Natural killer cell treated with Interleukin-12 subunit alpha and Interleukin-12 subunit beta and Interleukin-15 and Interleukin-18, amount 100 ng/mL, for 72 hours (primary cell): ENCODE measurements at regions not wholly inside any gene's neighbourhood (a gene's known extent, or its start where the extent isn't known, plus 50 kb on each side); places are given as distances from the start of the nearest gene placed in this dataset.

Experiments used
- ATAC-seq, 2 donors: fragments of 150-1000 bp; cut with Tn5 transposase in 1 of 2; sonication (Bioruptor Pico), chemical (Tn5 transposase) in 1 of 2; 2 replicates each; pipeline ENCODE4 v1.10.0; 2021
- DNase-seq: peaks from one replicate; pipeline ENCODE4 v3.0.0; 2022; ENCODE audit warnings: low spot score
- H3K27ac Mint-ChIP-seq, 2 donors: 1 replicate in 1 of 2; 2 replicates in 1 of 2; pipeline ENCODE4 v1.8.0; 2022; ENCODE audit warnings: mixed read lengths in 2 of 2, mild to moderate bottlenecking in 1 of 2, moderate library complexity in 1 of 2
- H3K27me3 Mint-ChIP-seq, 2 donors: 1 replicate in 1 of 2; 2 replicates in 1 of 2; pipeline ENCODE4 v1.8.0; 2022; ENCODE audit warnings: mixed read lengths in 2 of 2
- H3K36me3 Mint-ChIP-seq: one replicate; pipeline ENCODE4 v1.8.0; 2022; ENCODE audit warnings: mixed read lengths
- H3K4me1 Mint-ChIP-seq, 2 donors: 1 replicate in 1 of 2; 2 replicates in 1 of 2; pipeline ENCODE4 v1.8.0; 2022; ENCODE audit warnings: low read depth in 2 of 2, mixed read lengths in 2 of 2, mild to moderate bottlenecking in 1 of 2
- H3K4me3 Mint-ChIP-seq: one replicate; pipeline ENCODE4 v1.8.0; 2022; ENCODE audit warnings: mixed read lengths
- H3K9me3 Mint-ChIP-seq: 2 replicates; pipeline ENCODE4 v1.8.0; 2022; ENCODE audit warnings: mixed read lengths

DNA sequence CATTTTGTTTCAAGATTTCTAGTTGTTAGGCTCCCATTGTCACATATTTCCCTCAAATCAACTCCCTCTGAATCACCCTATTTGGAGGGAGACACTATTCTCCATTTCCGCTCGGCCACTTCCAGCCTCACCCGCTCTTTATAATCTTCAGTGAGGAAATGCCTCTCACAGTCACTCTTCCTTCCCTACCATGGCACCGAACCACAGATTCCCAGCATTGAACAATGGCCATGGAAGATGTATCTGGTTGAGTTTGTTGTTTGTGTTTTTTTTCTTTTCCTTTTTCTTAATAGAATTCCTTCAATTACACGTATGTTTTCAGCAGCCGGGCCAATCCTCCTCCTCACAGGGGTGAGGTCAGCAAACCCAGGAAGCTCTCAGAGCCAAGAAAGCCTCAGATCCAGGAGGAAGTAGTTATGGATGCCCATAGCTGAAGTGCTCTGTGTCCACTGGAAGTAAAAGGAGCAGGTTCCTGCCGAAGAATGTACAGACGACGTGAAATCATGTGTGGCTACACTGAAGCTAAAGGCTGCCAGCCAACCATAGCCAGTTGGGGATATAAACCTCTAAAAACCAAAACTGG, 472.1 kb downstream of the FOXO1 start:
- Mint-ChIP-seq H3K4me1 (peaks cover 7 to 13% of the 10 kb centered on the region in 2 donors), H3K9me3 (no peaks in the 10 kb centered on the region), H3K27ac (no peak overlapping the region), H3K36me3 (no peaks in the 10 kb centered on the region), H3K4me3 (no peak overlapping the region), H3K27me3 (peaks cover 4 to 18% of the 10 kb centered on the region in 2 donors)
- no peak for ATAC-seq
- DNase-seq = no peak

DNA sequence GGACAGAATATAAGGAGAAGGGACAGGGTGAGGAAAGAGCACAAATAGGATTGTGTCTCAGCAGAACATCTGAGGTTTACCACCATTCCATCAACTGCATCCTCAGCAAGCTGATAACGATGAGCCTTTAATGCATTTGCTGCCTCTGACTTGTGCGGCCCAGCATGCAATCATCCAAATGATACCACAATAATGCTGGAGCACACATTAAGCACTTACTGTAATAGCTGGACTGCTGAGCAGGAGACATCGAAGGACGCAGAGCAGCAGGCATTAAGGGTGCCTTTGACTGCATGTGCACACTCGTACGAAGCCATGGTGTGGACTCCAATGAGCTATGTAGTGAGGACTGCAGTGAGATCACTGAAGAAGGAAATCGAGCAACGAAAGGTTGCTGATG, 469.4 kb downstream of the FOXO1 start:
- Mint-ChIP-seq H3K36me3 (no peaks in the 10 kb centered on the region), H3K27me3 (peaks cover 10 to 18% of the 10 kb centered on the region in 2 donors), H3K27ac (no peak overlapping the region), H3K4me1 (no peaks in the 10 kb centered on the region), H3K4me3 (no peak overlapping the region), H3K9me3 (no peaks in the 10 kb centered on the region)
- ATAC-seq = no peak
- no peak for DNase-seq

DNA sequence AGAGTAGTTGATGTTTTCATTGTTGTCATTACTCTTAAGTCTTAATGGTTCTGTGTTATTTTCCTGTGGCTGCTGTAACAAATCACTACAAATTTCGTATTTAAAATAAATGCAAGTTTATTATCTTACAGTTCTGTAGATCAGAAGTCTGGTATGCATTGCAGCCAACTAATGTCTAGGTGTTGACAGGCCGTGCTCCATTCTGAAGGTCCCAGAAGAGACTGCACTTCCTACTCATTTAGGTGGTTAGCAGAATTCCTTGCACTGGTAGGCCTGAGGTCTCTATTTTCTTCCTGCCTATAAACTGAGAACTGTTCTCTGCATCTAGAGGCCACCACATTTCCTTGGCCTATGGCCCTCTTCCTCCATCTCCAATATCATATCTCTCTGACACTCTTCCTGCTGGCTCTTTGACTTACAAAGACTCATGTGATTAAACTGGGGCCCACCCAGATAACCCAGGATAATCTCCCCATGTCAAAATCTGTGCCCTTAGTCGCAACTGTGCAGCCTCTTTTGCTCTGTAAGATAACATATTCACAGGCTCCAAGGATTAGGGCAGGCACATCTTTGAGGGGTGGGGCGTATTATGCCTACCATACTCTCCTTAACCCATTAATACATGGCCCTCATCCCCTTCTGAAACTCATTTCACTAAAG, 468.4 kb downstream of the FOXO1 start:
- ATAC-seq (no peak), DNase-seq (no peak)
- H3K36me3 Mint-ChIP-seq = no peaks in the 10 kb centered on the region
- H3K27ac Mint-ChIP-seq = no peak overlapping the region
- H3K4me1 Mint-ChIP-seq = no peaks in the 10 kb centered on the region
- H3K27me3 Mint-ChIP-seq = peaks cover 10 to 18% of the 10 kb centered on the region in 2 donors
- no peak overlapping the region for H3K4me3 Mint-ChIP-seq
- no peaks in the 10 kb centered on the region for H3K9me3 Mint-ChIP-seq

DNA sequence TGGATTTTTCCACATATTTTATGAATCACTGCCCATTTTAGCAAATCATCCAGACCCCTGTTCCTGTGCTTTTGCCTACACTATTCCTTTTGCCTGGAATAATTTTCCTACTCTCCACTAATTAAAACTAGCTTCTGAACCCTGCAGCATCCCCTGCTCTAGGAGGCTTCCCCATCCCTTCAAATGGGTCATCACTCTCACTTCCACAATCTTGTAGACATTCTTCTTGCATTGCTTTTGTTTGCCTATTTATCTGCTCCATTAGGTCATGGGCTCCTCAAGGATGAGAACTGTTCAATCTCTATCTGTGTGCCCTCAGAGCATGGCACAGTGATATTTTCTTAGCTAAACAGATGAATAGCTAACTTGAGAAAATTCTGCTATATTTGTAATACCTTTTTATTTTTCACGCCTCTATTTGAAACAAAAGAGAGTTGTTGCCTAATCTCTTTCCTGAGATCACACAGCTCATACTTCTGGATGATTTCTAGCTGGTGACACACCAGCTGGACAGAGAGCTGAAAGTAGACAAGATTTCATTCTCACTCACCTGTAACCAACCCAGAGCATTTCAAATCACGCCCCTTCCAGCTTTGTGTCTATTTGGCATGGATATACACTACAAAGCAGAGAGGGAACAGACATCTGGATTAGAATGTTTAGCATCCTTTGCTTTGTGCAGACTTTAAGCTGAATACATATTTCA, 466.0 kb downstream of the FOXO1 start:
- DNase-seq (no peak), ATAC-seq (no peak)
- no peak overlapping the region for H3K4me3 Mint-ChIP-seq
- no peaks in the 10 kb centered on the region for H3K36me3 Mint-ChIP-seq
- H3K27ac Mint-ChIP-seq = no peak overlapping the region
- H3K9me3 Mint-ChIP-seq = no peaks in the 10 kb centered on the region
- peaks cover 3% of the 10 kb centered on the region in 2 donors for H3K4me1 Mint-ChIP-seq
- peaks cover 4 to 7% of the 10 kb centered on the region in 2 donors for H3K27me3 Mint-ChIP-seq

DNA sequence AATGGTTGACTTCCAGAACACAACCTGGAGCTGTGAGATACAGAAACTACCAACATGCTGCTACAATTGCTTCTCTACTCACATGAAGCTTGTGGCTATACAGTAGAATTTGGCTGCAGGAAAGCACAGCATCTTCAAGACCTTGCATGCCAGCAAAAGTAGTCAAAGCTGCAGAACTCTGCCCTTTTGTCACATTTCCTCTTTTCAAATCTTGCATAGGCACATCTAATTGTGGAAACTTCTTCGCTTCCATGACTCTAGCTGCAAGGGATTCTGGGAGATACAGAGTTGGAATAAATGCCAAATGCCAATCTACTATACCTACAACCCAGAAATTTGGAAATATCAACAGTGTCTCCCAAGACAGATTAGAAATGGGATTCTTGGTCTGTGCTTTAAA, 462.2 kb downstream of the FOXO1 start:
- peaks cover 0 to 7% of the 10 kb centered on the region in 2 donors for H3K27me3 Mint-ChIP-seq
- DNase-seq (no peak), ATAC-seq (no peak)
- no peak overlapping the region for H3K4me3 Mint-ChIP-seq
- peaks cover 19 to 22% of the 10 kb centered on the region in 2 donors for H3K4me1 Mint-ChIP-seq
- H3K36me3 Mint-ChIP-seq = no peaks in the 10 kb centered on the region
- no peaks in the 10 kb centered on the region for H3K9me3 Mint-ChIP-seq
- no peak overlapping the region for H3K27ac Mint-ChIP-seq

DNA sequence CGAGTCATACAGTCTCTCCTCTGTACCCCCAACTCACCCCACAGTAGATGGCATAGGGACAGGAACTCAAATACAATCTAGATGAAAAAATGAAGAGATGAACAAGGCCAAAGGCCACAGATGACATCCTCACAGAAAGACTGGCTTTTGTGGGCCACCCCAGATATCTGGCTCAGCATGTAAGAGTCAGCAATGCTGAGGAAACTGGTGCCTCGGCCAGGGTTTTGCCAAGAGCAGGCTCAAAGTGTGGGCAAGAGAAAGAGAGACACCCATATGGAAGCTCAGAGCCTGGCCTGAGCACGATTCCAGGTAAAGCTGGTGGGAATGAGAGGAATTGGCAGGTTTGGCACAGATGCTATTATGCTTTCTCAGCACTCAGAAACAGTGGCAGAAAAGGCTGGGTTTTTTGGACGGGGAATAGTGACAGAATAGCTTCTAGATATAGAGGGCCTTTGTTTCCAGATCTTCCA, 460.6 kb downstream of the FOXO1 start:
- Mint-ChIP-seq H3K27ac (peak overlapping the region; percentile 74 to 90), H3K4me3 (peak overlapping the region; percentile 10), H3K27me3 (no peaks in the 10 kb centered on the region), H3K36me3 (no peaks in the 10 kb centered on the region), H3K9me3 (no peaks in the 10 kb centered on the region), H3K4me1 (peaks cover 19 to 22% of the 10 kb centered on the region in 2 donors)
- ATAC-seq (no peak), DNase-seq (no peak)

DNA sequence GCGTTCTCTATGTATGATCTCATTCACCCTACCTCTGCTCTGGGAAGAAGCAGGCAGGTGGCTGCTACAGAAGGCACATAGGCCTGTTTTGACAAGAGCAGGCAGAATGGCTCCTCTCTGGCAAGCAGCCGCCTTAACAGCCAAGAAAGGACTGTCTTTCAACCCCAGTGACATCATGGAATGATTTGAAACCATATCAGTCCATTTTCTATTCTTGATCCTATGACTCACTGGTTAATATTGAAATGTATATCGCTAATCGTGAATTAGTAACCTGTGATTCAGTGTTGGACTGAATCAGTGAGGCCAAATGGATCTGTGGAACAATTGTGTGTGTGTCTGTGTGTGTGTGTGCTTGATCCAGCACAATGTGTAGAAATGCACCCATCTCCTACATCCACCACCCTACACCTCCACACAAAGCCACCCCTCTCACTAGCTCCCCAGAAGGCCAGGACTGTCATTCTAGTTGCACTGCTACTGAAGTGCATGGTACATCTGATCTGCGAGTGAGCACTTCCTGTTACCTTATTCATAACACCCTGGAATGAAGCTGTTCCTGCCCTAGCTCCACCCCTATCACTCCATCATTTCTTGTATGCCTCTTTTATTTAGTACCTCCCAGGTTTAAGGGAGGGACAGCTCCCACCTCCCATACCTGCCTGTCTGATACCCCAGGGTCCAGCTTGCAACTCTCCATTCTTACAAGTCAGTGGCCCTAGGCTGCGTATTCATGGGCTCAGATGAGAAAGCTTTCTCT, 460.0 kb downstream of the FOXO1 start:
- Mint-ChIP-seq H3K4me1 (peaks cover 19 to 22% of the 10 kb centered on the region in 2 donors), H3K9me3 (no peaks in the 10 kb centered on the region), H3K27me3 (no peaks in the 10 kb centered on the region), H3K4me3 (peak overlapping the region; percentile 64), H3K27ac (peak overlapping the region; percentile 74 to 90), H3K36me3 (no peaks in the 10 kb centered on the region)
- DNase-seq (no peak), ATAC-seq (peak; percentile 66 to 73)

DNA sequence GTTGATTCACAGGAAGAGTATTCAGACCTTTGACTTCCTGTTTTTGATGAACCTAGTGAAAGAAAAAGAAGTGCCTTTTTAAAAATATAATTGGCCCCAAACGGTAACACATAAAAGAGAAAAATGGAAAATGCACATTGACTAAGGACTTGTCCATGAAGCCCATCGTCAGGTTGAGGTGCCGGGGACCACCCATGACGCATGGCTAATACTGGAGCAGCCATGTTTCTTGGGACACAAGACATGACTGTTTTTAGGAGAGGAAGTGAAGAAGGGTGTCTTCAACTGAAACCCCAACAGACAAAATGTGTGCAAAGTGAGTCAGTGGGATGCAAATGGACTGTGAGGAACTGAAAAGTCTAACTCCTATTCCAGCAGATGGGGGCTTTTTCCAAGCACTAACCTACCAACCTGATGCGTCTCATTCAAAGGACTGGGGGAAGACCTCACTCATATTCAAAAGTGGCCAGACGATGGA, 459.4 kb downstream of the FOXO1 start:
- H3K27me3 Mint-ChIP-seq = no peaks in the 10 kb centered on the region
- H3K9me3 Mint-ChIP-seq = no peaks in the 10 kb centered on the region
- H3K36me3 Mint-ChIP-seq = no peaks in the 10 kb centered on the region
- H3K27ac Mint-ChIP-seq = peak overlapping the region; percentile 74 to 90
- peak overlapping the region; percentile 64 for H3K4me3 Mint-ChIP-seq
- H3K4me1 Mint-ChIP-seq = peaks cover 19 to 22% of the 10 kb centered on the region in 2 donors
- ATAC-seq (no peak), DNase-seq (no peak)

DNA sequence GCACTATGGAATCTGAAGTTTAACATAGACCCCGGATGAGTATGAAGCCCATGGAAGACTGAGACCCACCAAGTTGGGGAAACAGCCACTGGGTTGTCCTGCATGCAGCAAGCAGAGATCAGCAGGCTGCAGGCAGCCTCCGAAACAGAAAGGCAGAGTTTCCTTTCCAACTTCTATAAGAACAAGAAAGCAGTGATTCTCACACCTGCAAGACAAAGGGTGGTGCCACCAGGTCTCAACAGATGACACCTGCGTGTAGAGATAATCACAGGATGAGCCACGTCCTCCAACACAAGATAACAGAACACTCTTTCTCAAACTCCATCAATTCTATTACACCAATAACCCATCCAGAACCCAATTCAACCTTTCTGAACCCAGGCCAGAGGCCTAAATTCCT, 457.9 kb downstream of the FOXO1 start:
- Mint-ChIP-seq H3K4me3 (no peak overlapping the region), H3K9me3 (no peaks in the 10 kb centered on the region), H3K27ac (no peak overlapping the region), H3K4me1 (peaks cover 19 to 22% of the 10 kb centered on the region in 2 donors), H3K27me3 (no peaks in the 10 kb centered on the region), H3K36me3 (no peaks in the 10 kb centered on the region)
- no peak for DNase-seq
- no peak for ATAC-seq

DNA sequence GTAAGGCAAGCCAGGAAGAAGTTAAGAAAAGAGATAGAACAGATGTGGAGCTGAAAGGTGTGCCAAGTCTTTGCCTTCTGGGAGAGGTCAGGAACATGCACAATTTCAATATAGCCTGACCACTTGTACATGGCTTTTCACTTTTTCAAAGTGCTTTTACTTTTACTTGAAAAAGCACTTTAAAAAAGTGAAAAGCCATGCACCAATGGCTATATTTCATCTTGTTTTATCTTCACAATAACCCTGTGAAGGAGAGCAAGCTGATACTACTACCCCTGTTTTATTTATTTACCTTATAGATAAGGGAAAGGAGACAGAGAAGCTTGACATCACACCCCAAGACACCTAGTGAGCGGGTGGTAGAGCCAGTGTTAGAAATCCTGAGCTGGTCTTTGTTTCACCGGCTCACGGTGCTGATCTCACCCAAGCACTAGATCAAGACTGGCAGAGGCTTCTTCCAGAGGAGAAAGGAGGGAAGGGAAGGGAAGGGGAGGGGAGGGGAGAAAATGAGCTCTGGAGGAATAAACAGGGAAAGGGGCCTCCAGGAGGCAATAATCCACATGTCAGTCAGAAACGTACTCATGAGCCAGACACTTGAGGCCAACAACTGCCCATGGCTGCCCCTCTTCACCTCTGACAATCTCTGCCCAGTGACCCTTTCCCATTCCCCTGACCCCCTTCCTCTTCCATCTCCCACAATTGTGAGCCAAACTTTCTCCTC, 455.4 kb downstream of the FOXO1 start:
- H3K4me3 Mint-ChIP-seq = no peak overlapping the region
- no peak overlapping the region for H3K27ac Mint-ChIP-seq
- peaks cover 10 to 13% of the 10 kb centered on the region in 2 donors for H3K4me1 Mint-ChIP-seq
- no peaks in the 10 kb centered on the region for H3K9me3 Mint-ChIP-seq
- no peaks in the 10 kb centered on the region for H3K36me3 Mint-ChIP-seq
- H3K27me3 Mint-ChIP-seq = no peaks in the 10 kb centered on the region
- no peak for DNase-seq
- no peak for ATAC-seq

DNA sequence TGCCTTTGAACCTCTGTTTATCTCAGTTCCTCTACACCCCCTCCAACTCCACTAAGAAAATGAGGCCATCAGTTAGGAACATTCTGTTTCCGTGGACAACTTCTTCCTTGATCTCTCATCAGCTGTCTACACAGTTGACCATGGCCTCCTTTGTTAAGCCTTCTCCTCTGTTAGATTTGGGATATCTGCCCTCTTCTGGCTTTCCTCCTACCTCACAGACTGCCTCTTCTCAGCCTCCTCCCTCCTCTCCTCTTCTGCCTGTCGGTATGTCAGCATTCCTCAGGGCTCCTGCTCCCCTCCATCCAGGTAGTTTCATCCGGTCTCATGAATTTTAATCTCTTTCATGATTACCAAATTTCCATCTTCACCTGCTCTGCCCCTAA, 454.9 kb downstream of the FOXO1 start:
- no peaks in the 10 kb centered on the region for H3K9me3 Mint-ChIP-seq
- H3K4me1 Mint-ChIP-seq = peaks cover 6 to 8% of the 10 kb centered on the region in 2 donors
- no peak for ATAC-seq
- H3K27me3 Mint-ChIP-seq = no peaks in the 10 kb centered on the region
- no peak overlapping the region for H3K27ac Mint-ChIP-seq
- H3K4me3 Mint-ChIP-seq = no peak overlapping the region
- H3K36me3 Mint-ChIP-seq = no peaks in the 10 kb centered on the region
- DNase-seq = no peak

DNA sequence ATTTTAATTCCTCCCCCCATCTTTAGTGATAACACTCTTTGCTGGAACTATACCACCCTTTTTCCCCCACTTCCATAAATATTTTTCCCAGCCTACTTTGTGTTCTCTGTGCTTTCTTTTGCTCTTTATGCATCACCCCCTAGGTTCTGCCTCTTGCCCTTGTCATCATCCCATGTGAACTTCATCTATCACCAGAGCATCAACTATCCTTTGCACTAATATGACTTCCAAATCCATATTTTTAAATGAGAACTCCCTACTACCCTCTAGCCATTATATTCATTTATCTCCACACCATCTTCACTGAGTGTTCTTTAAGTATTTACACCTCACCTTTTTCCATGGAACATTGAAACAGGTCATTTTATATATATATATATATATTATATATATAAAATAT, 452.7 kb downstream of the FOXO1 start:
- Mint-ChIP-seq H3K9me3 (no peaks in the 10 kb centered on the region), H3K27ac (no peak overlapping the region), H3K4me1 (no peaks in the 10 kb centered on the region), H3K27me3 (no peaks in the 10 kb centered on the region), H3K4me3 (no peak overlapping the region), H3K36me3 (no peaks in the 10 kb centered on the region)
- no peak for DNase-seq
- no peak for ATAC-seq

DNA sequence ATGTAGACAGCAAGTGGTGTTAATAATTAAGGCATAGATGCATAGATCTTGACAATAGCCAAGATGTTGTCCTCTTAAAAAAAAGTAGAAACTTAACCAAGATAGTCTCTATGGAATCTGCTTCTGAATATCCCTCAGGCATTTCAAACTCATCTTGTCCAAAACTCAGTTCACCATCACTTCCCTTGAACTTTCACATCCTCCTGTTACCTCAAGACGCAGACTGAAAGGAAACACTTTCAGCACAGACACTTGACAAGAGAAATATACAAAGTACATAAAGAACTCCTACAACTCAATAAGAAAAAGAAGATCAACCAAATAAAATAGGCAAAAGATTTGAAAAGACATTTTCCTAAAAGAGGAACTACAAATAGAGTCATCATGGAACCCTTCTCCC, 451.1 kb downstream of the FOXO1 start:
- H3K4me1 Mint-ChIP-seq = peaks cover 4 to 5% of the 10 kb centered on the region in 2 donors
- H3K4me3 Mint-ChIP-seq = no peak overlapping the region
- ATAC-seq = no peak
- H3K27ac Mint-ChIP-seq = no peak overlapping the region
- H3K36me3 Mint-ChIP-seq = no peaks in the 10 kb centered on the region
- DNase-seq = no peak
- no peaks in the 10 kb centered on the region for H3K9me3 Mint-ChIP-seq
- no peaks in the 10 kb centered on the region for H3K27me3 Mint-ChIP-seq
